GM23338 (cell line): ENCODE measurements at regions not wholly inside any gene's neighbourhood (a gene's known extent, or its start where the extent isn't known, plus 50 kb on each side); places are given as distances from the start of the nearest gene placed in this dataset.
"Not testable (repeated sequence)": the region's sequence is repeated elsewhere in the genome, so short reads cannot be mapped to it uniquely, and the experiment has no call there.

Source experiments
- ATAC-seq: fragments of 200-7000 bp; cut with Tn5 transposase; 3 replicates; pipeline ENCODE4 v1.9.1; 2020
- DNase-seq: peaks from one replicate; pipeline ENCODE4 v3.0.0-alpha.2; 2015; ENCODE audit warnings: low spot score
- H2AFZ ChIP-seq: fragments of 200-600 bp; sonication (generic); 2 replicates; pipeline ENCODE4 v1.8.0; 2016; ENCODE audit warnings: antibody characterized with exemption, mild to moderate bottlenecking, moderate library complexity
- H3F3A ChIP-seq: fragments of 200-600 bp; sonication (generic); replicated peaks from 2 replicates; pipeline ENCODE4 v1.8.0; 2017; ENCODE audit warnings: antibody characterized with exemption, mixed run types, low read depth
- H3K27ac ChIP-seq: fragments of 200-600 bp; sonication (generic); 2 replicates; pipeline ENCODE4 v1.6.1; 2016; ENCODE audit warnings: low read depth
- H3K27me3 ChIP-seq: fragments of 200-600 bp; sonication (generic); 2 replicates; pipeline ENCODE4 v1.8.0; 2016; ENCODE audit warnings: mild to moderate bottlenecking, mixed run types, moderate library complexity; ENCODE audit not compliant: insufficient read depth
- H3K36me3 ChIP-seq: fragments of 200-600 bp; sonication (generic); 2 replicates; pipeline ENCODE4 v1.8.0; 2016; ENCODE audit warnings: mild to moderate bottlenecking; ENCODE audit not compliant: insufficient read depth
- H3K4me1 ChIP-seq: fragments of 200-600 bp; sonication (generic); 2 replicates; pipeline ENCODE4 v1.8.0; 2016; ENCODE audit warnings: mild to moderate bottlenecking, moderate library complexity; ENCODE audit not compliant: insufficient read depth
- H3K4me2 ChIP-seq: fragments of 200-600 bp; sonication (generic); 2 replicates; pipeline ENCODE4 v1.7.1; 2017; ENCODE audit warnings: mixed run types
- H3K4me3 ChIP-seq: fragments of 200-600 bp; sonication (generic); 2 replicates; pipeline ENCODE4 v1.6.1; 2016; ENCODE audit warnings: mixed run types
- H3K79me2 ChIP-seq: fragments of 200-600 bp; sonication (generic); replicated peaks from 2 replicates; pipeline ENCODE4 v1.8.0; 2017; ENCODE audit warnings: mild to moderate bottlenecking; ENCODE audit not compliant: insufficient read depth
- H3K9me2 ChIP-seq: fragments of 200-600 bp; sonication (generic); 2 replicates; pipeline ENCODE4 v1.8.0; 2017; ENCODE audit not compliant: insufficient read depth
- H4K20me1 ChIP-seq: fragments of 200-600 bp; sonication (generic); replicated peaks from 2 replicates; pipeline ENCODE4 v1.8.0; 2017; ENCODE audit warnings: mild to moderate bottlenecking; ENCODE audit not compliant: insufficient read depth
- H3K27ac Mint-ChIP-seq: 2 replicates; pipeline ENCODE4 v1.8.0; 2020; ENCODE audit warnings: inconsistent platforms, mild to moderate bottlenecking, moderate library complexity, mixed read lengths
- H3K27me3 Mint-ChIP-seq: 3 replicates; pipeline ENCODE4 v1.8.0; 2022; ENCODE audit warnings: low read depth, mild to moderate bottlenecking, moderate library complexity, mixed read lengths, inconsistent platforms; ENCODE audit not compliant: insufficient read depth, poor library complexity
- H3K36me3 Mint-ChIP-seq: 3 replicates; pipeline ENCODE4 v1.8.0; 2021; ENCODE audit warnings: low read depth, mild to moderate bottlenecking, inconsistent platforms, moderate library complexity, mixed read lengths
- H3K4me1 Mint-ChIP-seq: 3 replicates; pipeline ENCODE4 v1.8.0; 2020; ENCODE audit warnings: mild to moderate bottlenecking, inconsistent platforms, mixed read lengths
- H3K4me3 Mint-ChIP-seq: 3 replicates; pipeline ENCODE4 v1.8.0; 2021; ENCODE audit warnings: moderate library complexity, mild to moderate bottlenecking, inconsistent platforms, mixed read lengths
- H3K9me3 Mint-ChIP-seq: 3 replicates; pipeline ENCODE4 v1.8.0; 2020; ENCODE audit warnings: moderate library complexity, mild to moderate bottlenecking, inconsistent platforms, mixed read lengths
- CREB1 ChIP-seq: fragments of 250-450 bp; sonication (Bioruptor Pico); IDR thresholded peaks from 2 replicates; pipeline ENCODE4 v1.5.0; 2020; ENCODE audit warnings: low read depth, mild to moderate bottlenecking, moderate library complexity
- EZH2 ChIP-seq: fragments of 200-600 bp; sonication (generic); IDR thresholded peaks from one replicate; pipeline ENCODE4 v1.8.0; 2017; ENCODE audit warnings: antibody characterized with exemption, mild to moderate bottlenecking, low read depth; ENCODE audit not compliant: unreplicated experiment
- JUNB ChIP-seq: IDR thresholded peaks from one replicate; pipeline ENCODE4 v1.6.1; 2016; ENCODE audit warnings: antibody characterized with exemption; ENCODE audit not compliant: unreplicated experiment
- POLR2AphosphoS5 ChIP-seq: IDR thresholded peaks from 2 replicates; pipeline ENCODE4 v1.6.1; 2016; ENCODE audit warnings: antibody characterized with exemption, low read depth
- STAT1 ChIP-seq: IDR thresholded peaks from one replicate; pipeline ENCODE4 v1.6.1; 2016; ENCODE audit warnings: antibody characterized with exemption; ENCODE audit not compliant: unreplicated experiment
- ZNF462 ChIP-seq: fragments of 250-450 bp; sonication (Bioruptor Pico); IDR thresholded peaks from 2 replicates; pipeline ENCODE4 v1.5.0; 2020; ENCODE audit warnings: mild to moderate bottlenecking, moderate library complexity

DNA sequence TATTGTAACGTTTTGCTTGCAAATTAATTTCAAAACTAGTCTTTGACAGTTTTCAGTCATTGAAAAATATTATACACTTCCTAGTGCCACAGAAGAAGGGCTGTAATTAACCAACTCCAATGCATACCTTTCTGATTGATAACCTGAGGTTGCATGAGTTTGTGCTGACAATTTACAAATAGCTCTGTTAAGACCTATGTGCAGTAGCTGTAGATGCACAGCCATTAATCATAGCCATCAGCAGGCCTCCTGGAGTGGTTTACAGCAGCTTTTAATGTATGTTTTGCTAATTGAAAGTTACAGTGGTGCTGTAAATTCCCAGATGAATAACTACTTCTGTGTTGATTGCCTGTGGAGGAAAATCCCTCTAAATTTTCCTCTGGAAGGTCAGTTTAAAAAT lies 758.1 kb downstream of the SH3BGRL start (continued):
- TF ChIP-seq ZNF462 (CRISPR knock-in tag) (no peak), JUNB (no peak), POLR2AphosphoS5 (no peak), CREB1 (CRISPR knock-in tag) (no peak)

GRCh38 chrX:81974413-81974812 lies 772.5 kb downstream of the SH3BGRL start:
- not testable (repeated sequence) for H3K27me3 ChIP-seq, H3K9me2 ChIP-seq, H3K4me3 Mint-ChIP-seq, H3K27ac Mint-ChIP-seq, H3K36me3 Mint-ChIP-seq, H3K4me1 ChIP-seq, H3K27ac ChIP-seq, H2AFZ ChIP-seq, H3F3A ChIP-seq, DNase-seq, H3K36me3 ChIP-seq, H3K4me1 Mint-ChIP-seq, H3K4me3 ChIP-seq, H3K79me2 ChIP-seq, H3K27me3 Mint-ChIP-seq, H3K4me2 ChIP-seq, H4K20me1 ChIP-seq, ATAC-seq
- peaks cover 21% of the 10 kb centered on the region for H3K9me3 Mint-ChIP-seq

GRCh38 chrX:81979806-81980515 lies 778.1 kb downstream of the SH3BGRL start:
- H3K9me3 Mint-ChIP-seq, result peaks cover 20% of the 10 kb centered on the region
- Histone ChIP-seq H2AFZ (no peak overlapping the region), H3K4me1 (no peaks in the 10 kb centered on the region), H3K27ac (no peak overlapping the region), H3K79me2 (no peaks in the 10 kb centered on the region), H3F3A (no peaks in the 10 kb centered on the region), H3K4me2 (no peak overlapping the region), H3K27me3 (no peaks in the 10 kb centered on the region), H3K9me2 (no peaks in the 10 kb centered on the region), H3K4me3 (no peak overlapping the region), H4K20me1 (no peaks in the 10 kb centered on the region), H3K36me3 (no peaks in the 10 kb centered on the region)
- H3K4me1 Mint-ChIP-seq, result no peaks in the 10 kb centered on the region
- no peak for DNase-seq
- H3K4me3 Mint-ChIP-seq, result no peak overlapping the region
- H3K36me3 Mint-ChIP-seq, result peaks cover 3% of the 10 kb centered on the region; the same call in 2 of the 3 replicates
- H3K27me3 Mint-ChIP-seq, result no peaks in the 10 kb centered on the region
- no peak for ATAC-seq
- H3K27ac Mint-ChIP-seq, result no peak overlapping the region
- TF ChIP-seq STAT1 (no peak), JUNB (no peak), CREB1 (CRISPR knock-in tag) (no peak), EZH2 (no peak)
